B cell (primary cell): ENCODE measurements at regions not wholly inside any gene's neighbourhood (a gene's known extent, or its start where the extent isn't known, plus 50 kb on each side); places are given as distances from the start of the nearest gene placed in this dataset.

Experiments
- CTCF ChIP-seq: fragments of 200-600 bp; IDR thresholded peaks from one replicate; pipeline ENCODE4 v1.8.0; 2022; ENCODE audit warnings: antibody characterized with exemption, mild to moderate bottlenecking
- EZH2 ChIP-seq: IDR thresholded peaks from 2 replicates; pipeline ENCODE4 v1.6.1; 2012; ENCODE audit warnings: borderline replicate concordance, low read depth, mild to moderate bottlenecking, moderate library complexity, low read length; ENCODE audit not compliant: insufficient read depth, poor library complexity, severe bottlenecking

- TF ChIP-seq CTCF (no peak), EZH2 (no peak)
Measured at GRCh38 chr18:22334567-22334966, 83.1 kb downstream of the CTAGE1 start.
